ENCODE measurements at regions not wholly inside any gene's neighbourhood (a gene's known extent, or its start where the extent isn't known, plus 50 kb on each side); places are given as distances from the start of the nearest gene placed in this dataset.

DNA sequence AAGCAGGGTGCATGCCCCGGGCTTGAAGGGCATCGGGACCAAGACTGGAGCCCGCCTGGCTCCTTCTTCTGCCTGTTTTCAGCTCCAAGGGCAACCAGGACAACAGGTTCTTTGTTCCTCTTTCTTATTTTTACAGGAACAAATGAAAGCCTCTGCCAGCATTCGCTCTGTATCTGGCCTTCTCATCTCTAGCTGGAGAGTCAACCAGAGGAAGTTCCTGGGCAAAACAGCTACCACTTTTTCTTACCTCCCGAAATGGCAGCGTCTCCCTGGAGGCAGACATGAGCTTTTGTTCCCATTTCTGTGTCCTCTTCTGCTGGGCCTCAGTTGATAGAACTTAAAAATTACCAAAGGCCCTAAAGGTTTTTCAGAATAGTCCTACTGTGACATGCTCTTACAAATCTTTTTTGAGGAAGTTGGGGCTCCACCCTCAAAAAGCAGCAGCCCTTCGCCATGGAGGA, 74.1 kb upstream of the NAA20 start:
- Histone ChIP-seq H3K4me1 (ENCODE audit: insufficient read depth, low read length) (peaks cover 3% of the 10 kb centered on the region; the same call in 1 of the 2 replicates), H3K9me3 (ENCODE audit: insufficient read depth, low read depth, low read length) (no peaks in the 10 kb centered on the region), H3K27ac (ENCODE audit: low read depth, low read length) (no peak overlapping the region), H3K4me3 (ENCODE audit: low read length) (no peak overlapping the region), H3K9ac (ENCODE audit: low read depth, low read length) (no peak overlapping the region), H3K27me3 (ENCODE audit: insufficient read depth, low read length) (no peaks in the 10 kb centered on the region), H3K36me3 (ENCODE audit: insufficient read depth, low read length) (no peaks in the 10 kb centered on the region)
- WGBS, result 94% methylated on average over 7 of the region's 7 CpGs

GRCh38 chr20:19944772-19945459, 72.2 kb upstream of the NAA20 start:
- H3K9me3 ChIP-seq (ENCODE audit: insufficient read depth, low read depth, low read length), result no peaks in the 10 kb centered on the region
- no peaks in the 10 kb centered on the region for H3K27me3 ChIP-seq (ENCODE audit: insufficient read depth, low read length)
- H3K4me1 ChIP-seq (ENCODE audit: insufficient read depth, low read length), result peaks cover 3% of the 10 kb centered on the region; the same call in 1 of the 2 replicates
- WGBS, result 92% methylated on average over 4 of the region's 4 CpGs
- no peak overlapping the region for H3K9ac ChIP-seq (ENCODE audit: low read depth, low read length)
- no peak overlapping the region for H3K4me3 ChIP-seq (ENCODE audit: low read length)
- no peak overlapping the region for H3K27ac ChIP-seq (ENCODE audit: low read depth, low read length)
- no peaks in the 10 kb centered on the region for H3K36me3 ChIP-seq (ENCODE audit: insufficient read depth, low read length)

DNA sequence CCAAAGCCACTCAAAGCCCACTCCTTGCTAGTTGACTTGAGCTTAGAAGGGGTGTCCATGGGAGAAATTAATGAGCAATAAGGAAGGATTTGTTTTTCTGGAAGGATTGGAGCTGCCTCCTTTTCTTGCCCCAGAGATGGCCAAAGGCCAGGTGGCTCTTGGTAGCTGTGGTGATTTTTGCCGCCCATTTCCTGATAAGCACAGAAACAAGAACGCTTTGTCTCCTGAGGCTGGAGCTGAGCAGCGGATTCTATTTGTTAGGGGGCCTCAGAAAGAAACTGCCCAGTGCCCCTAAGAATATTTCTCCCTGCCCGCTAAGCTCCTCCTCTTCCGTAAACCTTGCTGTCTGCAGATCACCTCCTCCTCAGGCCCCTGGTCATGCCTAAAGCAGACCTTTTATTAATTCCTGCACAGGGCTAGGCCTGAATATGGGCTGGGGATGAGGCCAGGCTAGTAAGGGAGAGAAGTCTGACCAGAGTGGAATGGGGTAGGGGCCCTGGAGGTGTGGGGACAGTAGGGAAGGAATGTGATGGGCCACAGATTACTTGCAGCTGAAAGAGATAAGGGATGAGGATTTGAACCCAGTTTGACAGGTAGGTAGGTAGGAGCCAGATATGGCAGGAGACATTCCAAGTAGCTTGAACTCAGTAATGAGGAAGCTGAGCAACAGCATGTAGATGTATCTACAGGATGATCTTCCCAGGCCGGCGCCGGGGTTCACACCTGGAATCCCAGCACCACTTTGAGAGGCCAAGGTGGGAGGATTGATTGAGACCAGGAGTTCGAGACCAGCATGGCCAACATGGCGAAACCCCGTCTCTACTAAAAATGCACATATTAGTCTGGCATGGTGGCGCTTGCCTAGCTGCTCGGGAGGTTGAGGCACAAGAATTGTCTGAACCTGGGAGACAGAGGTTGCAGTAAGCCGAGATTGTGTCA, 71.2 kb upstream of the NAA20 start:
- 0 out of 2 replicates have a peak, but pooled peaks cover 3% of the 10 kb centered on the region for H3K4me1 ChIP-seq (ENCODE audit: insufficient read depth, low read length)
- H3K4me3 ChIP-seq (ENCODE audit: low read length), result no peak overlapping the region
- no peak overlapping the region for H3K27ac ChIP-seq (ENCODE audit: low read depth, low read length)
- H3K9me3 ChIP-seq (ENCODE audit: insufficient read depth, low read depth, low read length), result no peaks in the 10 kb centered on the region
- no peaks in the 10 kb centered on the region for H3K36me3 ChIP-seq (ENCODE audit: insufficient read depth, low read length)
- 93% methylated on average over 14 of the region's 14 CpGs for WGBS
- H3K9ac ChIP-seq (ENCODE audit: low read depth, low read length), result no peak overlapping the region
- no peaks in the 10 kb centered on the region for H3K27me3 ChIP-seq (ENCODE audit: insufficient read depth, low read length)

- Histone ChIP-seq H3K27me3 (ENCODE audit: insufficient read depth, low read length) (no peaks in the 10 kb centered on the region), H3K9ac (ENCODE audit: low read depth, low read length) (no peak overlapping the region), H3K9me3 (ENCODE audit: insufficient read depth, low read depth, low read length) (no peaks in the 10 kb centered on the region), H3K4me3 (ENCODE audit: low read length) (no peak overlapping the region), H3K36me3 (ENCODE audit: insufficient read depth, low read length) (no peaks in the 10 kb centered on the region), H3K4me1 (ENCODE audit: insufficient read depth, low read length) (0 out of 2 replicates have a peak, but pooled peaks cover 3% of the 10 kb centered on the region), H3K27ac (ENCODE audit: low read depth, low read length) (no peak overlapping the region)
- WGBS, result 88% methylated on average over 10 of the region's 10 CpGs
Measured at GRCh38 chr20:19947611-19948264, 69.4 kb upstream of the NAA20 start.

GRCh38 chr20:19949195-19949867, 67.8 kb upstream of the NAA20 start:
- Histone ChIP-seq H3K9me3 (ENCODE audit: insufficient read depth, low read depth, low read length) (no peaks in the 10 kb centered on the region), H3K4me1 (ENCODE audit: insufficient read depth, low read length) (0 out of 2 replicates have a peak, but pooled peaks cover 3% of the 10 kb centered on the region), H3K27ac (ENCODE audit: low read depth, low read length) (no peak overlapping the region), H3K27me3 (ENCODE audit: insufficient read depth, low read length) (no peaks in the 10 kb centered on the region), H3K36me3 (ENCODE audit: insufficient read depth, low read length) (no peaks in the 10 kb centered on the region), H3K9ac (ENCODE audit: low read depth, low read length) (no peak overlapping the region), H3K4me3 (ENCODE audit: low read length) (no peak overlapping the region)
- 96% methylated on average over 10 of the region's 10 CpGs for WGBS

DNA sequence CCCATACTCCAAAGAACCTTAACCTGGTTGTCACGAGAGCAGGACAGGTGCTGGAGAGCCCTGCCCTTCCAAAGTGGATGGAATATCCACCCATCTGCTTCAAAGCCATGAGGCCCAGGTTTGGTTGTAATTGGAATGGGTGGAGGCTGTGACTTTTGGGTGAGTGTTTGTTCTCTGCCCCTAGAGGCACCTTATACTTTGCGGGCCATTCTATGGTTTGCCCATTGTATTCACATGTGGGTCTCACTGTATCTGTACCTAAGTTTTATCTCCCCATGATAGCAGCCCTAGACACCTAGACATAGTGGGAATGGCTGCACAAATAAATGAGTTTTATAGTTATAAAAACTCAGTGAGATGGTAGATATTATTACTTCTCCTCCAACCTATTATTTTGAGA, 67.1 kb upstream of the NAA20 start:
- Histone ChIP-seq H3K27me3 (ENCODE audit: insufficient read depth, low read length) (no peaks in the 10 kb centered on the region), H3K9me3 (ENCODE audit: insufficient read depth, low read depth, low read length) (no peaks in the 10 kb centered on the region), H3K9ac (ENCODE audit: low read depth, low read length) (no peak overlapping the region), H3K36me3 (ENCODE audit: insufficient read depth, low read length) (no peaks in the 10 kb centered on the region), H3K27ac (ENCODE audit: low read depth, low read length) (no peak overlapping the region), H3K4me1 (ENCODE audit: insufficient read depth, low read length) (0 out of 2 replicates have a peak, but pooled peaks cover 3% of the 10 kb centered on the region), H3K4me3 (ENCODE audit: low read length) (no peak overlapping the region)
- WGBS, result 87% methylated on average over 2 of the region's 2 CpGs

DNA sequence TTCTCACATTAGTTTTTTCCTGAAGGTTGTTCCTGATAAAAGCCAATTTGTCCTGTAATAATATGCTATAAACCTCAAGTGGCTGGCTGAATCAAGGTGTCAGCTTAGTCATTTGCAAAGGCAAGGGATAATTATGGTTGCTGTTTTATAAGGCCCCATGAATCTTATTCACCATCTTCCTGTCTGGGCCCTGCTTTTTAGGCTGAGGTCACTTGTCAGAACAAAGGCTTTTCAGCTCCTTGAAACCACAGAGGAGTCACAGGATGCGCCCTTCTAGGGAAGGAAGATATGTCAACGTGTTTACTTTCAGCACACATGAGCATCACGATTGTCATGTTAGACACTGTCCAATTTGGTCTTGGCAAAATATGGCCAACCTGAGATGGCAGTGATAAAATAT, 64.8 kb upstream of the NAA20 start:
- no peaks in the 10 kb centered on the region for H3K27me3 ChIP-seq (ENCODE audit: insufficient read depth, low read length)
- no peak overlapping the region for H3K9ac ChIP-seq (ENCODE audit: low read depth, low read length)
- no peaks in the 10 kb centered on the region for H3K36me3 ChIP-seq (ENCODE audit: insufficient read depth, low read length)
- H3K4me3 ChIP-seq (ENCODE audit: low read length), result no peak overlapping the region
- H3K9me3 ChIP-seq (ENCODE audit: insufficient read depth, low read depth, low read length), result no peaks in the 10 kb centered on the region
- H3K4me1 ChIP-seq (ENCODE audit: insufficient read depth, low read length), result 0 out of 2 replicates have a peak, but pooled peaks cover 3% of the 10 kb centered on the region
- no peak overlapping the region for H3K27ac ChIP-seq (ENCODE audit: low read depth, low read length)
- whole genome bisulfite sequencing, result 97% methylated on average over 3 of the region's 3 CpGs

GRCh38 chr20:19953606-19954005, 63.6 kb upstream of the NAA20 start:
- Histone ChIP-seq H3K4me1 (ENCODE audit: insufficient read depth, low read length) (peaks cover 9% of the 10 kb centered on the region), H3K27ac (ENCODE audit: low read depth, low read length) (no peak overlapping the region), H3K9ac (ENCODE audit: low read depth, low read length) (no peak overlapping the region), H3K27me3 (ENCODE audit: insufficient read depth, low read length) (no peaks in the 10 kb centered on the region), H3K36me3 (ENCODE audit: insufficient read depth, low read length) (no peaks in the 10 kb centered on the region), H3K9me3 (ENCODE audit: insufficient read depth, low read depth, low read length) (no peaks in the 10 kb centered on the region), H3K4me3 (ENCODE audit: low read length) (no peak overlapping the region)

DNA sequence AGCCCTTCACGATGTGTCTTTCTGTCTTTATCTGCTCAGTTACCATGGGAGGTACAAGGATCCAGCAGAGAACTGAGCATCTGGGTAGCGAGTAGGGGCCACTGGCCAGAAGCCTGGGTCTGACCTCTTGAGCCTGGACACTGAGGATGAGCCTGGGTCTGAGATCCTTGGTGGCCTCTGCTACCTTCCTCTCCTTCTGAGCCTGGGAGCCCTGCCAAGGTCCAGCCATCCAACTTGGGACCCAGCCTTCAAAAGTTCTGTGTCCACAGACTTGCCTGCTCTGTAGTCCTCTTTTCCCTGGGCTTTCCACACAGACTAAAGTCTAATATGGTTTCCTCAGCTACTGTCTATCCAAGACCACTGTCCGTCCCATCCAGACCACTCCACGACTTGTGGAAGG, 60.2 kb upstream of the NAA20 start:
- 96% methylated on average over 4 of the region's 4 CpGs for WGBS
- H3K27me3 ChIP-seq (ENCODE audit: insufficient read depth, low read length), result no peaks in the 10 kb centered on the region
- no peaks in the 10 kb centered on the region for H3K9me3 ChIP-seq (ENCODE audit: insufficient read depth, low read depth, low read length)
- no peaks in the 10 kb centered on the region for H3K36me3 ChIP-seq (ENCODE audit: insufficient read depth, low read length)
- H3K4me3 ChIP-seq (ENCODE audit: low read length), result no peak overlapping the region
- H3K4me1 ChIP-seq (ENCODE audit: insufficient read depth, low read length), result peaks cover 25% of the 10 kb centered on the region
- no peak overlapping the region for H3K9ac ChIP-seq (ENCODE audit: low read depth, low read length)
- no peak overlapping the region for H3K27ac ChIP-seq (ENCODE audit: low read depth, low read length)

GRCh38 chr20:19958219-19958618, 58.9 kb upstream of the NAA20 start:
- H3K36me3 ChIP-seq (ENCODE audit: insufficient read depth, low read length), result no peaks in the 10 kb centered on the region
- H3K27ac ChIP-seq (ENCODE audit: low read depth, low read length), result no peak overlapping the region
- H3K27me3 ChIP-seq (ENCODE audit: insufficient read depth, low read length), result no peaks in the 10 kb centered on the region
- H3K9ac ChIP-seq (ENCODE audit: low read depth, low read length), result no peak overlapping the region
- peaks cover 25% of the 10 kb centered on the region for H3K4me1 ChIP-seq (ENCODE audit: insufficient read depth, low read length)
- no peak overlapping the region for H3K4me3 ChIP-seq (ENCODE audit: low read length)
- 67% methylated on average over 3 of the region's 3 CpGs for WGBS
- H3K9me3 ChIP-seq (ENCODE audit: insufficient read depth, low read depth, low read length), result no peaks in the 10 kb centered on the region

All from HUES64 (cell line).